Aorta (tissue), 5 donors: ENCODE measurements at regions not wholly inside any gene's neighbourhood (a gene's known extent, or its start where the extent isn't known, plus 50 kb on each side); places are given as distances from the start of the nearest gene placed in this dataset.
"Not testable (repeated sequence)": the region's sequence is repeated elsewhere in the genome, so short reads cannot be mapped to it uniquely, and the experiment has no call there.

Source experiments
- ATAC-seq: fragments of 200-7000 bp; cut with Tn5 transposase; one replicate; pipeline ENCODE4 v1.9.1; 2022; ENCODE audit warnings: moderate library complexity; ENCODE audit not compliant: low FRiP score
- DNase-seq, 2 donors: peaks; one replicate each; pipeline ENCODE4 v3.0.0-alpha.2; 2020
- H3K27ac ChIP-seq, 2 donors: one replicate each; pipeline ENCODE4 v1.5.1; 2013; ENCODE audit warnings: low read length in 2 of 2, mild to moderate bottlenecking in 2 of 2, moderate library complexity in 2 of 2, control low read depth in 1 of 2, inconsistent platforms in 1 of 2, low read depth in 1 of 2
- H3K27me3 ChIP-seq, 2 donors: one replicate each; pipeline ENCODE4 v1.6.1; 2013; ENCODE audit warnings: control low read depth in 1 of 2, low read length in 1 of 2, mild to moderate bottlenecking in 1 of 2, moderate library complexity in 1 of 2; ENCODE audit not compliant: insufficient read depth in 2 of 2, control insufficient read depth in 1 of 2
- H3K36me3 ChIP-seq, 2 donors: one replicate each; pipeline ENCODE4 v1.6.1; 2013; ENCODE audit warnings: control low read depth in 1 of 2, low read length in 1 of 2, mild to moderate bottlenecking in 1 of 2; ENCODE audit not compliant: insufficient read depth in 2 of 2, control insufficient read depth in 1 of 2
- H3K4me1 ChIP-seq, 2 donors: one replicate each; pipeline ENCODE4 v1.6.1; 2013; ENCODE audit warnings: low read length in 2 of 2, control low read depth in 1 of 2, mild to moderate bottlenecking in 1 of 2, moderate library complexity in 1 of 2; ENCODE audit not compliant: insufficient read depth in 2 of 2, control insufficient read depth in 1 of 2
- H3K4me3 ChIP-seq, 2 donors: one replicate each; pipeline ENCODE4 v1.5.1; 2013; ENCODE audit warnings: low read length in 2 of 2, control low read depth in 1 of 2, mild to moderate bottlenecking in 1 of 2
- H3K9me3 ChIP-seq: one replicate; pipeline ENCODE4 v1.6.1; 2013; ENCODE audit warnings: mild to moderate bottlenecking, low read length; ENCODE audit not compliant: control insufficient read depth
- WGBS, 2 donors: extraction: QIAGEN DNeasy Blood & Tissue Kit; methylation state at CpG; one replicate each; pipeline ENCODE4 v1.1.7; 2013; 5-methylcytosine and 5-hydroxymethylcytosine counted together
- intact Hi-C, 2 donors: fragments of 100-400 bp; cut with DNase I; formaldehyde crosslinking; loops; one replicate each; pipeline versions ENCODE4 v1.14.2 to v1.15.0; 2022
- donor health status: healthy with polysubstance abuse.
- donor health status: Bipolar disorder and iron deficiency.
- donor health status: DM: no; HTN: no; CAD: no.
- donor health status: DM: no; HTN: no; CAD: no.
- donor health status: DM: yes; HTN: yes; CAD: no.

- DNase-seq (no peak), ATAC-seq (no peak)
- intact Hi-C loops = loop anchor here in 1 of 2 donors (10.0 kb wide), 1 partner anchor 49 kb away; no protein-coding TSS in a partner anchor
- no peaks in the 10 kb centered on the region for H3K27me3 ChIP-seq
- no peaks in the 10 kb centered on the region for H3K36me3 ChIP-seq
- WGBS, 2 donors = 65 to 83% methylated on average over 3 of the region's 3 CpGs
- H3K4me1 ChIP-seq = no peaks in the 10 kb centered on the region
- H3K9me3 ChIP-seq = no peaks in the 10 kb centered on the region
- H3K27ac ChIP-seq = no peak overlapping the region
- H3K4me3 ChIP-seq = no peak overlapping the region
These were observed 58.3 kb upstream of the ALDH1B1 start for GRCh38 chr9:38334234-38334633.

DNA sequence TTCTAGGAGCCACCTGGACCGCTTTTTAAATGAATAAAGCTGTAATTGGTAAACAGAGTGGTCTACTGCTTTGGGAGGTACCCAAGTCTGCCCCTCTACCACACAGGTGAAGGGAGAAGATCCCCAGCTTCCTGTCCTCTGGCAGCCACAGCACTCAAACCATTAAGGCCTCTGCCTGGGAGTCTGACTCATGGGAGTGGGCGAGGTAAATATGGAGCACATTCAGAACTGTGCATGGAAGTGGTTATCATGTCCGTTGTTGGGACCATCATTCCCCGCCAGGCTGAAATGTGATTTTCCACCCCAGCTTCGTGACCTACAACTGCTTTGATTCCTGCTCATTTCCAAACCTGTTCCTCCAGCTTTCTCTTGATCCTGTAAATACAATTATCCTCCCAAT, 59.5 kb upstream of the ALDH1B1 start:
- ATAC-seq = no peak
- WGBS, 2 donors = 85 to 86% methylated on average over 5 of the region's 5 CpGs
- H3K4me1 ChIP-seq = no peaks in the 10 kb centered on the region

DNA sequence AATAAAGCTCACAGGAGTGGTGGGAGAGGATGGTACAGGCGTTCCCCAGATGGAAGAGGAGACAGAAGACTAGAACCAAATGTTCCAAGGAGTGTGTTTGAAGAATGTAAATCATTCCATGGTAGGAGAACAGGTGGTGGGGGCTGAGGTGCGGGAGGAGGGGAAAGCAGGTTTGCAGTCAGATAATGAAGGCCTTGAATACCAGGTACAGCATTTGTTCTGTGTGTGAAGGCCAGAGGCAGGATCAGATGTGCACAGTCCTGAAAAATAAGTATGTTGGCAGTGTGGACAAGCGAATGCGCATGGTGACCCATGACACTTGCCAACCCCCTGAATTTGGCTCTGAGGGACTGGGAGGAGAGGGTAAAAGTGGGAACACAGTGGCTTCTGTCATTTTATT, 59.9 kb upstream of the ALDH1B1 start:
- Histone ChIP-seq H3K36me3 (no peaks in the 10 kb centered on the region), H3K4me3 (no peak overlapping the region), H3K27ac (no peak overlapping the region), H3K9me3 (no peaks in the 10 kb centered on the region), H3K4me1 (no peaks in the 10 kb centered on the region), H3K27me3 (no peaks in the 10 kb centered on the region)
- intact Hi-C loops = loop anchor here in 1 of 2 donors (10.0 kb wide), 1 partner anchor 48 kb away; no protein-coding TSS in a partner anchor
- ATAC-seq = no peak
- no peak for DNase-seq
- WGBS, 2 donors = 94 to 95% methylated on average over 4 of the region's 4 CpGs

More for the DNA sequence above, 59.5 kb upstream of the ALDH1B1 start:
- Histone ChIP-seq H3K27me3 (no peaks in the 10 kb centered on the region), H3K27ac (no peak overlapping the region), H3K36me3 (no peaks in the 10 kb centered on the region), H3K4me3 (no peak overlapping the region), H3K9me3 (no peaks in the 10 kb centered on the region)
- no peak for DNase-seq
- intact Hi-C loops = loop anchor here in 1 of 2 donors (10.0 kb wide), 1 partner anchor 48 kb away; no protein-coding TSS in a partner anchor

- no peaks in the 10 kb centered on the region for H3K9me3 ChIP-seq
- H3K36me3 ChIP-seq = no peaks in the 10 kb centered on the region
- H3K4me3 ChIP-seq = no peak overlapping the region
- H3K27me3 ChIP-seq = no peaks in the 10 kb centered on the region
- DNase-seq (no peak), ATAC-seq (no peak)
- WGBS, 2 donors = 92 to 95% methylated on average over 8 of the region's 8 CpGs
- intact Hi-C loops = loop anchor here in 1 of 2 donors (10.0 kb wide), 1 partner anchor 46 kb away; no protein-coding TSS in a partner anchor
- no peak overlapping the region for H3K27ac ChIP-seq
- H3K4me1 ChIP-seq = no peaks in the 10 kb centered on the region
These were observed 61.4 kb upstream of the ALDH1B1 start for GRCh38 chr9:38331141-38331540.

- intact Hi-C loops = loop anchor here in 1 of 2 donors (10.0 kb wide), 1 partner anchor 45 kb away; no protein-coding TSS in a partner anchor
- DNase-seq = no peak
- Histone ChIP-seq H3K27ac (no peak overlapping the region), H3K4me1 (no peaks in the 10 kb centered on the region), H3K4me3 (no peak overlapping the region), H3K27me3 (no peaks in the 10 kb centered on the region), H3K9me3 (no peaks in the 10 kb centered on the region), H3K36me3 (no peaks in the 10 kb centered on the region)
- no peak for ATAC-seq
- 87 to 88% methylated on average over 11 of the region's 11 CpGs for WGBS, 2 donors
These were observed 62.5 kb upstream of the ALDH1B1 start for GRCh38 chr9:38329968-38330367.

- DNase-seq = no peak
- H3K4me1 ChIP-seq = no peaks in the 10 kb centered on the region
- ATAC-seq = no peak
- H3K9me3 ChIP-seq = no peaks in the 10 kb centered on the region
- intact Hi-C loops = no loop called here
- WGBS, 2 donors = 87 to 93% methylated on average over 1 of the region's 1 CpG
- no peak overlapping the region for H3K27ac ChIP-seq
- no peak overlapping the region for H3K4me3 ChIP-seq
- no peaks in the 10 kb centered on the region for H3K27me3 ChIP-seq
- H3K36me3 ChIP-seq = no peaks in the 10 kb centered on the region
These were observed 63.7 kb upstream of the ALDH1B1 start for GRCh38 chr9:38328765-38329164.

GRCh38 chr9:38326122-38326521, 66.4 kb upstream of the ALDH1B1 start:
- Histone ChIP-seq H3K36me3 (no peaks in the 10 kb centered on the region), H3K4me1 (no peaks in the 10 kb centered on the region), H3K27ac (no peak overlapping the region), H3K4me3 (no peak overlapping the region), H3K27me3 (no peaks in the 10 kb centered on the region), H3K9me3 (no peaks in the 10 kb centered on the region)
- intact Hi-C loops = no loop called here
- DNase-seq (no peak), ATAC-seq (no peak)
- 94 to 95% methylated on average over 4 of the region's 4 CpGs for WGBS, 2 donors

GRCh38 chr9:38324213-38324612, 68.3 kb upstream of the ALDH1B1 start:
- WGBS, 2 donors = 96 to 97% methylated on average over 24 to 27 of the region's 27 CpGs
- H3K4me1 ChIP-seq, DNase-seq, H3K27ac ChIP-seq, H3K4me3 ChIP-seq, ATAC-seq, H3K27me3 ChIP-seq, H3K36me3 ChIP-seq, H3K9me3 ChIP-seq, intact Hi-C loops: not testable (repeated sequence)

GRCh38 chr9:38322937-38323336, 69.6 kb upstream of the ALDH1B1 start:
- Histone ChIP-seq H3K4me3 (no peak overlapping the region), H3K36me3 (no peaks in the 10 kb centered on the region), H3K27me3 (no peaks in the 10 kb centered on the region), H3K27ac (no peak overlapping the region), H3K4me1 (peaks cover 0 to 2% of the 10 kb centered on the region in 2 donors), H3K9me3 (no peaks in the 10 kb centered on the region)
- no peak for DNase-seq
- no peak for ATAC-seq
- intact Hi-C loops = no loop called here
- 82 to 83% methylated on average over 3 of the region's 3 CpGs for WGBS, 2 donors
